PC-9 (cell line): ENCODE measurements at regions not wholly inside any gene's neighbourhood (a gene's known extent, or its start where the extent isn't known, plus 50 kb on each side); places are given as distances from the start of the nearest gene placed in this dataset.

Experiments
- BruUV-seq: library from RNA; stranded (reverse); fragments of 400-500 nt; replicated peaks from 2 replicates; lab custom pipeline; 2021; lab: Mats Ljungman, UMichigan
- CTCF ChIA-PET: fragments of 300-600 bp; sonication (Branson Sonifier 250); formaldehyde crosslinking; loops from one replicate; lab custom pipeline; 2022; ENCODE audit warnings: antibody characterized with exemption; lab: Charles Lee
- POLR2A ChIA-PET: fragments of 300-600 bp; sonication (Branson Sonifier 250); formaldehyde crosslinking; loops from one replicate; lab custom pipeline; 2022; ENCODE audit warnings: antibody characterized with exemption; ENCODE audit not compliant: unreplicated experiment; lab: Charles Lee
- DNase-seq, 2 experiments: peaks; one replicate each; pipeline versions ENCODE4 v3.0.0 to v3.0.0-alpha.2; 2015 to 2022; ENCODE audit warnings: mixed read lengths in 1 of 2
- H2AFZ ChIP-seq: fragments of 200-600 bp; sonication (generic); 2 replicates; pipeline ENCODE4 v1.8.1; 2017; ENCODE audit warnings: antibody characterized with exemption
- H3F3A ChIP-seq: fragments of 200-600 bp; sonication (generic); 2 replicates; pipeline ENCODE4 v1.8.1; 2017; ENCODE audit warnings: antibody characterized with exemption, mild to moderate bottlenecking, low read depth; ENCODE audit not compliant: insufficient read depth
- H3K27ac ChIP-seq: fragments of 200-600 bp; sonication (generic); 2 replicates; pipeline ENCODE4 v1.6.1; 2016; ENCODE audit warnings: mixed run types
- H3K27me3 ChIP-seq: fragments of 200-600 bp; sonication (generic); 2 replicates; pipeline ENCODE4 v1.6.1; 2016; ENCODE audit warnings: low read depth, mixed run types; ENCODE audit not compliant: insufficient read depth
- H3K36me3 ChIP-seq: fragments of 200-600 bp; sonication (generic); 2 replicates; pipeline ENCODE4 v1.6.1; 2016; ENCODE audit warnings: low read depth, mixed run types
- H3K4me1 ChIP-seq: fragments of 200-600 bp; sonication (generic); replicated peaks from 2 replicates; pipeline ENCODE4 v1.6.1; 2016; ENCODE audit warnings: mixed run types; ENCODE audit not compliant: insufficient read depth
- H3K4me2 ChIP-seq: fragments of 200-600 bp; sonication (generic); 2 replicates; pipeline ENCODE4 v1.6.1; 2017; ENCODE audit warnings: mixed run types
- H3K4me3 ChIP-seq: fragments of 200-600 bp; sonication (generic); 2 replicates; pipeline ENCODE4 v1.6.1; 2016; ENCODE audit warnings: mixed run types
- H3K79me2 ChIP-seq: fragments of 200-600 bp; sonication (generic); 2 replicates; pipeline ENCODE4 v1.6.1; 2017; ENCODE audit warnings: low read depth, mixed run types
- H3K9me2 ChIP-seq: fragments of 200-600 bp; sonication (generic); 2 replicates; pipeline ENCODE4 v1.8.1; 2017; ENCODE audit warnings: mild to moderate bottlenecking; ENCODE audit not compliant: insufficient read depth
- H3K9me3 ChIP-seq: fragments of 200-600 bp; sonication (generic); 2 replicates; pipeline ENCODE4 v1.8.1; 2016; ENCODE audit warnings: low read depth; ENCODE audit not compliant: insufficient read depth
- H4K20me1 ChIP-seq: fragments of 200-600 bp; sonication (generic); 2 replicates; pipeline ENCODE4 v1.8.1; 2017; ENCODE audit not compliant: insufficient read depth
- EZH2 ChIP-seq: fragments of 200-600 bp; sonication (generic); IDR thresholded peaks from 2 replicates; pipeline ENCODE4 v1.8.0; 2017; ENCODE audit warnings: antibody characterized with exemption, low read depth
- intact Hi-C: fragments of 100-400 bp; cut with micrococcal nuclease; formaldehyde crosslinking; loops from one replicate; pipeline ENCODE4 v1.10.0; 2022; ENCODE audit not compliant: unreplicated experiment
- TF ChIP-seq, protein P1 (sequence below): fragments of 200-600 bp; sonication (generic); conservative IDR thresholded peaks from 2 replicates; pipeline ENCODE4 v1.6.1; 2017; ENCODE audit warnings: mixed run types, antibody characterized with exemption, mild to moderate bottlenecking, moderate library complexity

DNA sequence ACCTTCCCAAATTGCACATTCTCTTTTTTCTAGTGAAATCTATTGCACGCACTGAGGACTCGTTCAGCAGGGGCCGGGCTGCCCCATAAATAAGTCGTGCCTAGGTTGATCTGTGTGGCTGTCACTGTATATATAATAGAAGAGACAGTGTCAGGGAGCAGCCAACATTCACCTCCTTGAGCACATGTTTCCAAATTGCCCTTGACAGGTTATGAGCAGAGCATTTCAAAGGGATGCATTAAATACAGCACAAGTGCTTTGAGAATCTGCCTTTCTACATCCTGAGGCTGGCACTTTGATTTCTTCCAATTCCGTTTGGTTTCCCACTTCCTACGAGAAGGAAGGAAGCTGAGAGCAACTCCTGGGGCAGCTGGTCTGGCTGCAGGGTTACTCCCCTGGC, 291.2 kb downstream of the NPIPA8 start:
- no TSS peak for BruUV-seq
- CTCF ChIA-PET = no interaction called here

DNA sequence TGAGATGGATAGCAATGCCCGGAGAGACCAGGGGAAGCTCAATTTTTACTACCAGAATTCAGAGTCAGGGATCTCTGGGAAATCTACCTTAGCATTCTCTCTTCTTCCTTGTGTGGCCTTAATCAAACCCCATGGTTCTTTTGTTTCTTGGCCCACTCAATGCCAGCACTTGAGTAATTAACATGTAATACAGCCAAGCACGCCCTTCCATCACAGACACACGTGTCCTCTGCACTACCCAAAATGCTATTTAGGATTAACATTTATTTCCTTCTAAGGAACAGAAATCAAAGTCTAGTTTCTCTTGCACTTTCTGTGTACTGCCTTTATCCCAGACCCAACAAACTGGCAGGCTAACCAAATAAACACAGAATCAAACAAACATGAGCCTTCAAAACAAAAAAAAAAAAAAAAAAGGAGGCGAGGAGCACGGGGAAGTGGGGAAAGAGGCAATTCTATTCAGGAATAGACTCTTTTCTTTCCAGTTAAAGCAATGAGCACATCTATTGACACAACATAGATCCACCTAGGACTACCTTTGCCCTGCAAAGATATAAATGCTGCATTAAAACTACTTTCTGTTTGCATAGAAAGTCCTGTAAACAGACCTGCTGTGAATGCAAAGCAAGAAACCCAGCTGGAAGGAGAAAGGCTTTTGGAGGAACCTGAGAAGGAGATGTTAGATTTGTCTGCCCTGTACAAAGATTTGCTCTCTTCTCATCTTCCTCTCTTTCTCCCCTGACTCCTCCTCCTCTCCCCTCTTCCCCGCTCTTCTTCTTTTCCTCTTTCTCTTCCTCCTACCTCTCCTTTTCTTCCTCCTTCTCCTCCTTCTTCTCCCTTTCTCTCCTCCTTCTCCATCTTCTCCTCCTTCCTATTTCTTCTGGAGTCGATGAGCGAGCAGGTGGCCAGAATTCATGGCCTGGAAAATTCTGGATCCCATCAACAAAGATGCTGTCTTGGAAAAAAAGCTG, 294.4 kb downstream of the NPIPA8 start:
- no TSS peak for BruUV-seq
- H3K4me2 ChIP-seq = no peak overlapping the region
- H3K4me1 ChIP-seq = no peaks in the 10 kb centered on the region
- TF ChIP-seq EZH2 = no peak
- H3K27ac ChIP-seq = no peak overlapping the region
- no peaks in the 10 kb centered on the region for H3K36me3 ChIP-seq
- POLR2A ChIA-PET = no interaction called here
- H3F3A ChIP-seq = no peaks in the 10 kb centered on the region
- H3K4me3 ChIP-seq = no peak overlapping the region
- no peak overlapping the region for H2AFZ ChIP-seq
- no peaks in the 10 kb centered on the region for H3K9me3 ChIP-seq
- CTCF ChIA-PET = no interaction called here
- no peaks in the 10 kb centered on the region for H3K9me2 ChIP-seq
- peaks cover 8% of the 10 kb centered on the region; the same call in 1 of the 2 replicates for H3K27me3 ChIP-seq
- no peak for DNase-seq
- no peaks in the 10 kb centered on the region for H3K79me2 ChIP-seq
- intact Hi-C loops = no loop called here
- no peaks in the 10 kb centered on the region for H4K20me1 ChIP-seq

More for the DNA sequence above, 291.2 kb downstream of the NPIPA8 start:
- Histone ChIP-seq H3K36me3 (no peaks in the 10 kb centered on the region), H3K4me1 (no peaks in the 10 kb centered on the region), H3K27me3 (peaks cover 18% of the 10 kb centered on the region), H2AFZ (no peak overlapping the region), H3K9me2 (no peaks in the 10 kb centered on the region), H3K4me3 (no peak overlapping the region), H4K20me1 (no peaks in the 10 kb centered on the region), H3K4me2 (no peak overlapping the region), H3K9me3 (no peaks in the 10 kb centered on the region), H3K27ac (no peak overlapping the region), H3F3A (no peaks in the 10 kb centered on the region), H3K79me2 (no peaks in the 10 kb centered on the region)
- POLR2A ChIA-PET = no interaction called here
- TF ChIP-seq, protein P1, sequence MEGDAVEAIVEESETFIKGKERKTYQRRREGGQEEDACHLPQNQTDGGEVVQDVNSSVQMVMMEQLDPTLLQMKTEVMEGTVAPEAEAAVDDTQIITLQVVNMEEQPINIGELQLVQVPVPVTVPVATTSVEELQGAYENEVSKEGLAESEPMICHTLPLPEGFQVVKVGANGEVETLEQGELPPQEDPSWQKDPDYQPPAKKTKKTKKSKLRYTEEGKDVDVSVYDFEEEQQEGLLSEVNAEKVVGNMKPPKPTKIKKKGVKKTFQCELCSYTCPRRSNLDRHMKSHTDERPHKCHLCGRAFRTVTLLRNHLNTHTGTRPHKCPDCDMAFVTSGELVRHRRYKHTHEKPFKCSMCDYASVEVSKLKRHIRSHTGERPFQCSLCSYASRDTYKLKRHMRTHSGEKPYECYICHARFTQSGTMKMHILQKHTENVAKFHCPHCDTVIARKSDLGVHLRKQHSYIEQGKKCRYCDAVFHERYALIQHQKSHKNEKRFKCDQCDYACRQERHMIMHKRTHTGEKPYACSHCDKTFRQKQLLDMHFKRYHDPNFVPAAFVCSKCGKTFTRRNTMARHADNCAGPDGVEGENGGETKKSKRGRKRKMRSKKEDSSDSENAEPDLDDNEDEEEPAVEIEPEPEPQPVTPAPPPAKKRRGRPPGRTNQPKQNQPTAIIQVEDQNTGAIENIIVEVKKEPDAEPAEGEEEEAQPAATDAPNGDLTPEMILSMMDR = no peak
- no peak for TF ChIP-seq EZH2
- DNase-seq = no peak
- intact Hi-C loops = no loop called here

DNA sequence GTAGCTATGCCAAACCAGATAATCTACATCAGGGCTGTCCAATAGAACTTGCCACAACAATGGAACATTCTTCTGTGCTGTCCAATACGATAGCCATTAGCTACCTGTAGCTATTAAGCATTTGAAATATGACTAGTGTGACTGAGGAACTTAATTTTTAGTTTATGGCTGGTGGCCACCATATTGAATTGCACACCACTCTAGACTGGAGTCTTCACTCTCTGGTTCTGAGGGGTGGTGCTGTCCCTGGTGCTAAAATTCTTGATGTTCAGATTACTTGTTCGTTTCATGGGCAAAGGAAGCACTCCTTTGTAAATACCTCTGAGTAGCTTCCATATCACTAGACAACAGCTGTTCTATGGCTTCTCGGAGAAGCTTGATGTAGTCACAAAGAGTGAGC, 296.6 kb downstream of the NPIPA8 start:
- ChIA-PET CTCF (no interaction called here), POLR2A (no interaction called here)
- H3K36me3 ChIP-seq = no peaks in the 10 kb centered on the region
- no peak overlapping the region for H3K4me3 ChIP-seq
- DNase-seq = no peak
- no peaks in the 10 kb centered on the region for H4K20me1 ChIP-seq
- intact Hi-C loops = no loop called here
- no peaks in the 10 kb centered on the region for H3K4me1 ChIP-seq
- no peak overlapping the region for H3K4me2 ChIP-seq
- H3K27me3 ChIP-seq = peaks cover 8% of the 10 kb centered on the region; the same call in 1 of the 2 replicates
- H3K27ac ChIP-seq = no peak overlapping the region
- no peaks in the 10 kb centered on the region for H3K9me2 ChIP-seq
- no peaks in the 10 kb centered on the region for H3F3A ChIP-seq
- TF ChIP-seq, protein P1 = no peak
- no peak for TF ChIP-seq EZH2
- no TSS peak for BruUV-seq
- no peaks in the 10 kb centered on the region for H3K79me2 ChIP-seq
- no peak overlapping the region for H2AFZ ChIP-seq
- no peaks in the 10 kb centered on the region for H3K9me3 ChIP-seq
